ENCODE measurements at regions not wholly inside any gene's neighbourhood (a gene's known extent, or its start where the extent isn't known, plus 50 kb on each side); places are given as distances from the start of the nearest gene placed in this dataset.

DNA sequence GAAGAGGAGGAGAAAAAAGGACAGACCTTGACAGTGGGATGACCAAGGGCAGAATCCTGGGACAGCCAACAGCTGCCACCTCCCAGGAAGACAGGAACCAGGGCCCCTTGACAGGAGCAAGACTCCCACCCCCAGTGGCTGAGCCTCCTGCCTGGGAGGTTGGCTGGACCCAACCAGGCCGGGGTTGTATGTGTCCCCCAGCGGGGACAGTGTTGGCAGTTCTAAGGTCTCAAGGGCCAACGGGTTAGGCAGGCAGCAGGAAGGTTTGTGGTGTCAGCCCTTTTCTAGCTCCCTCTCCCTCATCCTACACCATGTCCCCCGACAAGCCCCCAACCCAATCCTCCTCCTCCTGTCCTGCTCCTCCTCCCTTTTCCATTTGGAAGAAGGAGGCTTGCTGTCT lies 126.2 kb downstream of the MRM1 start:
- TF ChIP-seq, protein P1, sequence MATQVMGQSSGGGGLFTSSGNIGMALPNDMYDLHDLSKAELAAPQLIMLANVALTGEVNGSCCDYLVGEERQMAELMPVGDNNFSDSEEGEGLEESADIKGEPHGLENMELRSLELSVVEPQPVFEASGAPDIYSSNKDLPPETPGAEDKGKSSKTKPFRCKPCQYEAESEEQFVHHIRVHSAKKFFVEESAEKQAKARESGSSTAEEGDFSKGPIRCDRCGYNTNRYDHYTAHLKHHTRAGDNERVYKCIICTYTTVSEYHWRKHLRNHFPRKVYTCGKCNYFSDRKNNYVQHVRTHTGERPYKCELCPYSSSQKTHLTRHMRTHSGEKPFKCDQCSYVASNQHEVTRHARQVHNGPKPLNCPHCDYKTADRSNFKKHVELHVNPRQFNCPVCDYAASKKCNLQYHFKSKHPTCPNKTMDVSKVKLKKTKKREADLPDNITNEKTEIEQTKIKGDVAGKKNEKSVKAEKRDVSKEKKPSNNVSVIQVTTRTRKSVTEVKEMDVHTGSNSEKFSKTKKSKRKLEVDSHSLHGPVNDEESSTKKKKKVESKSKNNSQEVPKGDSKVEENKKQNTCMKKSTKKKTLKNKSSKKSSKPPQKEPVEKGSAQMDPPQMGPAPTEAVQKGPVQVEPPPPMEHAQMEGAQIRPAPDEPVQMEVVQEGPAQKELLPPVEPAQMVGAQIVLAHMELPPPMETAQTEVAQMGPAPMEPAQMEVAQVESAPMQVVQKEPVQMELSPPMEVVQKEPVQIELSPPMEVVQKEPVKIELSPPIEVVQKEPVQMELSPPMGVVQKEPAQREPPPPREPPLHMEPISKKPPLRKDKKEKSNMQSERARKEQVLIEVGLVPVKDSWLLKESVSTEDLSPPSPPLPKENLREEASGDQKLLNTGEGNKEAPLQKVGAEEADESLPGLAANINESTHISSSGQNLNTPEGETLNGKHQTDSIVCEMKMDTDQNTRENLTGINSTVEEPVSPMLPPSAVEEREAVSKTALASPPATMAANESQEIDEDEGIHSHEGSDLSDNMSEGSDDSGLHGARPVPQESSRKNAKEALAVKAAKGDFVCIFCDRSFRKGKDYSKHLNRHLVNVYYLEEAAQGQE (IDR thresholded peaks at IDR 0.05; ENCODE audit: insufficient read depth in 1 of 2, low read depth in 2 of 2, low read length in 2 of 2) = no peak
- TF ChIP-seq SIN3A (IDR thresholded peaks at IDR 0.05; ENCODE audit: borderline replicate concordance, insufficient read depth, low read length) = no peak
